GDM1 (cell line): ENCODE measurements at regions not wholly inside any gene's neighbourhood (a gene's known extent, or its start where the extent isn't known, plus 50 kb on each side); places are given as distances from the start of the nearest gene placed in this dataset.

Source experiments
- DNase-seq: peaks from one replicate; lab custom pipeline; 2025; lab: John Stamatoyannopoulos, UW

DNA sequence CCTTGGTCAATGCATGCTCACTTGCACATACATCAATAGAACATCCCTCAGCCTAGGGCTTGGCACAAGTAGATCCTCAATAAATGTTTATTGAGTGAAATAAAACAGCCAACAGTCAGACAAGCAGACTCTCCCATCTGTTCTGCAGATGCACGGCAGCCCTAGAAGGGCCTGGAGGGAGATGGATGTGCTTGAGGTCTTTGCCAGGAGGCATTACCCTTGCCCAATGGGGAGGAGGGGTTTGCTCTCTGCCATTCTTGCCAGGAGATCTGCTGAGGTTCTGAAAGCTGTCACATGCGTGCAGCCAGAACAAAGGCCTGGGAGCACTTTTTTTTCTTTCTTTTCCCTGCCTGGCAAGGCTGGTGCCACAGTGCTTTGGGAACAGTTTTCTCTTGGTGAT, 349.3 kb upstream of the THRB start:
- DNase-seq = no peak

DNA sequence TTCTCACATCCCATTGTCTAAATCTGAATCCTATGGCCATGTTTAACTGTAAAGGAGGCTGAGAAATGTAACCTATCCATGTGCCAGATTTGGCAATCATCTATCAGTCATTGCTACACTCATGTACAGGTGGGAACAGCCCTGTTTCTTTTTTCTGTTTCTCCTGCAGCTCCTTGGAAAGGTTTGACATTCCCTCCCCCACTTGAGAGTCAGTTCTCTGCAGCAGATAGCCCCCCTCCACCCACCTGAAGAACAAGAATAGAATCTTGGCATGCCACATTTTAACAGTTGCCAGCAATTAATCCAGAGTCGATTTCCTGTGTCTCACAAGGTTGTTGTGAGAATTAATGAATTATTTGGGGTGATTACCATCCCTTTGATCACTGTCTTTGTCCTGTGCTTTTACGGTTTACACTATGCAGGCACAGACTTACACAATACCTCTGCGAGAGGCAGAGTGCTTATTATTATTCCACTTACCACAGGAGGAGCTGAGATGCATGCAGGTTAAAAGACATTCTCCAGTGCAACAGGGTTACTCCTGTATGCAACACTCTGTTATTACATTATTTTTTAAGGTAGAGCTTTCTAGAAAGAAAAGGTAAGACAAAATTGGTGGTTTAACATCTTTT, 351.0 kb upstream of the THRB start:
- DNase-seq = no peak

- no peak for DNase-seq
Observed at GRCh38 chr3:24846286-24846860, 351.7 kb upstream of the THRB start.

- no peak for DNase-seq
Observed at GRCh38 chr3:24850245-24850644, 355.6 kb upstream of the THRB start.

GRCh38 chr3:24853685-24854490, 359.2 kb upstream of the THRB start:
- DNase-seq = no peak

- no peak for DNase-seq
Observed at GRCh38 chr3:24854748-24855147, 360.1 kb upstream of the THRB start.

GRCh38 chr3:24857945-24858344, 363.3 kb upstream of the THRB start:
- no peak for DNase-seq

DNA sequence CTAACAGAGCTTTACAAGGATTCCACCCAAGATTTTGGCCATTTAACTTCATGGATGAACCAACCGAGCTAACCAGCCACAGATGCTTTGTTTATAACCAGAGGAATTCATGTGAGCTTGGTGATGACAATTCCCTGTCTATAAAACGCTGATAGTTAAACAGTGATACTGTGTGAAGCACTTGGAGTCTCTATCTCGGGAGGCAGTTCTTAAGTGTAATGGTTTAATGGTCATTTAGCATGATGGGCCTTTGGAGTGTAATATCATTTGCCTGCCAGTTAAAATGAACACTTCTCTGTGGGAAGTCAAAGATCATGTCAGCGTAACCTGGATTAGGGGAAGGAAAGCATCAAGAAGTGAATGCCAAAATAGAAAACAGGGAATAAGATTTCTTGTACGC, 368.6 kb upstream of the THRB start:
- DNase-seq = no peak

- DNase-seq = no peak
Observed at GRCh38 chr3:24867783-24868182, 373.1 kb upstream of the THRB start.

- no peak for DNase-seq
Observed at GRCh38 chr3:24881239-24881638, 386.6 kb upstream of the THRB start.

- DNase-seq = no peak
Observed at GRCh38 chr3:24886501-24886900, 391.9 kb upstream of the THRB start.

DNA sequence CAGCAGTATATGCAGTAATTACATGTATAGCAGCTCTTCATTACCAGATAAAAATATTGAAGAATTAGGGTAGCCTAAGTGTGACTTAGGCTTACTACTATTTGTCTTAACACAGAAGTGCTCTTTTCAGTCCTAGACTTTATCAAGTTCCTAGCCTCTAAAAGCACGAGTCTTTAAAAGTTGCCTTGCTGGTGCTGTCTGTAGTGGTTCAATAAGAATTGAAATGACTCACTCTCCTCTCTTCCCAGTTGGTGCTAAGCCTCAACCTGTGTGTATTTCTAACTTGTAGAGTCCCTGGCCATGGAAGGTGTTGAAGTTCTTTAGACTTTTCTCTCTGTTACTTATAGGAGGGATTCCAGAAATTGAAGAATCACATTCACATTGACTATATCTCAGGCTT, 395.4 kb upstream of the THRB start:
- DNase-seq = no peak

DNA sequence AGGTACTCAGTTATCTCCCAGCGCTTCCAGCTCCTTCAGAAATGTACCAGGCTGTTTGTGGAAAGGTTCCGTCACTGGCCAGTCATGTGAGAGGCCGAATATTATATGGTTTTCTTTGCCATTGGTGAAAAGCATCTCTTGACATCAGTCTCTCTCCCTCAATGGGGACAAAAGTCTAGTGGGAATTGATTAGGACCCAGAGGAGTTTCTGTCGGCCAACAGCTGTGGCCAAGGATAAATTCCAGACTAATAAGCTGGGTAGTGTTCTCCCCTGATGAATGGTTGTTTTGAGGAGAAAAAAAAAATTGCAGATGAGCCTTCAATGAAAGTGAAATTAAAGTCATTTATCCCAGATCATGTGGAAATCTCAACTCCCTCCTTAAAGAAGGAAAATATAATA, 404.7 kb upstream of the THRB start:
- no peak for DNase-seq

DNA sequence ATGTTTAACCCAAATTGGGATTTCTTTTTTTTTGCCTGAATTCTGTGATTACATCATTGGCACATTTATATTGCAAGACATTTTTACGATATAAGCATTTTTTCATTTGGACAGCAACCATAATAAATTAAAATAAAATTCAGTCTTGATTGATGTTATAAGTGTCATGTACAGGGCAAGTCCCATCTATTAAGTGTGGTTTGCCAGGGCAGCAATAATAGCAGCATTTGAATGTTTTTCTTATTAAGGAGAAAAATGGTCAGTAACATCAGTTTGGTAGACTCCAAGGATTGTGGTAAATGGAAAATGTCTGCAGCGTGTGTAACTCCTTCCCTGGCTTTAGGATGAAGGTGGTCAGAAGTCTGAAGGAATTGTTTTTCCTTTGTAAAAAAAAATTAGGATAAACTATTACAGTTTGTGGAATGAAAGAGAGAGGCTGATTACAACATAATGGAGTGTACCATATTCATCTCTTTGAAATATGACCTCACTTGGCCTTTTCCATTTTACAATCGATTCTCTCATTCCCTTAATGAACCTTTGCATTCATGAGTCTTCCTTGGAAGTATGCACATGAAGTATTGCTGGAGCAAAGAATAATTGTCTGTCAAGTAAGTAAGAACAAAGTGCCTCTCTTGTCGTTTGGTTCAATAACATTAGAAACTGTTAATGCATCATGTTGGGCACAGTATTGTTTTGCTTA, 405.4 kb upstream of the THRB start:
- no peak for DNase-seq

DNA sequence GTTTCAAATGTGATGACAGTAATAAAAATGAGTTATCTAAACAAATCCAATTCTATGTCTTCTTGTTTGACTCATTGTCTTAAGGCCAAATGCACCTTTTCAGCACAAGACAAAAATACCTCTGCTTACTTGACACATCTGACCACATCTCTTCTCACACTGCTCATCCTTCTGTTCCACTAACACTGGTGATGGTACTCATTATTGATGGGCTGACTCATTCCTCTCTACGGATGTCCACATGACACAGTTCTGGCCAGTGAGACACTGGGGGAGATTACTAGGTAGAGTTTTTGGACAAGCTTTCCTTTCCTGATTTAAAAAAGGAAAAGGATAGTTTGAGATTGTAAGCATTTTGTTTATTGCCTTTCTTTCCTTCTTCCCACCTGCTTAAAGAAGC, 410.6 kb upstream of the THRB start:
- no peak for DNase-seq

- DNase-seq = no peak
Observed at GRCh38 chr3:24907106-24907505, 412.5 kb upstream of the THRB start.

DNA sequence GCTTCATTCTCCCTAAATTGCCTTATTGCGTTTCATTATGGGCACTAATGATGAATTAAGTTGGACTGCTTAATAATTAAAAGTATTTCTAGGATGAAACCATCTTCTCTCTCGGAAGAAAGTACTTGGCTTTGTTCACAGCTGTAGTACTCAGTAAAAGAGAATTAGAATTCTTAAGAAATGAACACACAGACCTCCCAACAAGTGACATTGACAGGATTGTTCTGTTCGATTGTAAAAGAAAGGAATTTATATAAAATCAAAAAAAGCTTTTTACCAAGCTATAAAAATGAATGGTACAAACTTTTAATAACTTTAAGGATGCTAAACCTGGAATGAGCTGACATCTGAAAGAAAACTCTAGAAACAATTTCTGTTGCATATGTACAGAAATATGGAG, 416.4 kb upstream of the THRB start:
- DNase-seq = no peak

DNA sequence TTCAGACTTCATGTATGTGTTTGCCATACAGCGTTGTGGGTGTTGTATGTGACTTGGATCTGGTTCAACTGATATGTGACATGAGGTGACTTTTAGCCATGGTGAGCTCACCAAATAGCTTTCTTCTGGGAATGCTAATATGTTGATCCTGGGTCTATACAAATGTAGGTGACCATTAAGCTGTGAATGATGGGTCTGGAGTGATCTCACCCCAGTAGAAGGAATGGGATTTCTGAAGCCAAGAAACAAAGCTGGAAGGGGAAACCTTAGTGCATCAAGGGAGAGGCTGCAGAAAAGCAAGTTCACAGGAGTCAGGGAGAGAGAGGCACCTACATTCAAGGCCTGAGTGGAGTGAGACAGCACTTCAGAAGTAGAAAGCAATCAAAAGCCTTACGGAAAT, 421.0 kb upstream of the THRB start:
- DNase-seq = no peak

- no peak for DNase-seq
Observed at GRCh38 chr3:24917908-24918307, 423.3 kb upstream of the THRB start.

GRCh38 chr3:24923570-24923969, 428.9 kb upstream of the THRB start:
- DNase-seq = no peak

DNA sequence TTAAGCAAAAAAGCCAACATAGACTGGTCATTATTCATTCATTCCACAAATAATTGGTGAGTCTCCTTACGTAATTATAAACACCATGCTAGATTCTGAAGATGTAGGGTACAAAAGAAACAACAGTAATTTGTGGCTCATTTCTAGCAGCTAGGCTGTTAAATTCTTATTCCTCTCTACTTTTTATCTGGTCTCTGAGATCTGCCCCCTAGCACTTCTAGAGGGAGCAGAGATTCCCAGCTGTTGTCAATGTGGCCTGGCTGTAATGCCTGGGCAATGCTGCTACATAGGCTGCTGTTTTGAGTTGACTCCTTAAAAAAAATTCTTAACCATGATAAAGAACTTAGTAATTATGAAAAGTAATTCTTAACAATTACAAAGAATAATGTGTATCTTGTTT, 434.9 kb upstream of the THRB start:
- no peak for DNase-seq

DNA sequence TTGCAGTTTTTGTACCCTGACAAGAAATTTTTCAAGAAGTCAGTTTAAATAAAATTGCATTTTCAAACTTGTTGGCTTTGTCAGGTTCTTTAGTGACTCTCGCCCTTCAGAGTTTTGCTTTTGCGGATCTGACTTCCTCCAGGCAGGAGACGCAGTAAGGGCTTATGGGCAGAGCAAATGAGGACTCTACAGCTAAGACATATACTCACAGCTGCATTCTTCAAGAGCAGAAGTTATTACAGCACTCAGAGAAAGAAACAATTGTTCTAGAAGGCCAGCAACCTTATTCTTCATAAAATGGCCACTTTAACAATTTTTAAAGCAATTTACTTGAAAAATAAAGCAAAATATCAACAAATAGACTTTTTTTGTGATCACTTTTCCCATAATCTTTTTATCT, 438.8 kb upstream of the THRB start:
- DNase-seq = no peak

DNA sequence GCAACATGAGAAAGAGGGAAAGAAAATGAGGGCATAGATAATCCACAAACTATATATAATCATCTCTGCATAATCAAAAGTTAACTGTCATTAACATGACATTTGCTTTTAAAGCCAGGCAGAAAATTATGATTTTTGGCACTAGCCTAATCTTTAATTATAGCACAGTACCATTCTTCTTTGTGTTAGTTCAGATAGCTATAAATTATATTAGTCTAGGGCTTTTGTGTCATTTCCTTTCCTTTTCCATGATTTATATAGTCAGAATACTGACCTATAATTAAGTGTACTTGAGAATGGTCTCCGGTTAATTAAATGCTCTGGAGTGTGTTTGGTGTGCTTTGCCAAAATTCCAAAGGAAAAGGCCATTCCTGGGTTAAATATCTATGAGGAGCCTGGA, 441.9 kb upstream of the THRB start:
- no peak for DNase-seq
